ENCODE measurements at regions not wholly inside any gene's neighbourhood (a gene's known extent, or its start where the extent isn't known, plus 50 kb on each side); places are given as distances from the start of the nearest gene placed in this dataset.
A peak's percentile ranks its signal among the peaks of the same experiment; 100 is the strongest.

DNA sequence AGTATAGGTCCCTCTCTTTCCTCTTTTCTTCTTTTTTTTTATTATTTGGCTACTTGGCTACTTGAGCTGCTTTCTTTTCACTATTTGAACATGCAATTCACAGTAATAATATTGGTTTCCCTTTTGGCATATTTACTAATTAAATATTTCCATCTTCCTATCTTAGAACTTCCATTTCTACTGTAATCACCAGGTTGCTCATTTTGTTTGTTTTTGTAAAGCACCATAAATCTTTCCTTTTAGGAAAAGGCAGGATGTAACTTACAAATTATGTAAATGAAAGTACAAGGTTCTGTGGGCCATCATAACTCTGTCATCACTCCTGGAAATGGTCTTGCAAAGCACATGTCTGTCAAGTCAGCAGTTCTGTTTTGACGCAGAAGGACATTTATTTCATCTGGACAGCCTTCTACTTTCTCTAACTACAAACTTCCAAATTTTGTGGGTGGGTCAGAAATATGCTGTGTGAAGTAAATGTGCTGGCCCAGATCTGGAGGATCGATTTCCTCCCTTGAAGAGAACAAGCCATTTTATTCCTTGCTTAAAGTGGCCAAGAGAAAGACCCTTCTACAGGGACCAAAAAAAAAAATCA lies 71.7 kb upstream of the TNFSF18 start:
- no peaks in the 10 kb centered on the region for H3K27me3 ChIP-seq
- intact Hi-C loops (cut with DNase I; ENCODE audit: low total_unique reads): no loop called here
- peak overlapping the region; percentile 73 to 80 for H3K27ac ChIP-seq
- no peak for DNase-seq
- H3K4me3 ChIP-seq: peak overlapping the region; percentile 23 to 29
- TF ChIP-seq, protein P1, sequence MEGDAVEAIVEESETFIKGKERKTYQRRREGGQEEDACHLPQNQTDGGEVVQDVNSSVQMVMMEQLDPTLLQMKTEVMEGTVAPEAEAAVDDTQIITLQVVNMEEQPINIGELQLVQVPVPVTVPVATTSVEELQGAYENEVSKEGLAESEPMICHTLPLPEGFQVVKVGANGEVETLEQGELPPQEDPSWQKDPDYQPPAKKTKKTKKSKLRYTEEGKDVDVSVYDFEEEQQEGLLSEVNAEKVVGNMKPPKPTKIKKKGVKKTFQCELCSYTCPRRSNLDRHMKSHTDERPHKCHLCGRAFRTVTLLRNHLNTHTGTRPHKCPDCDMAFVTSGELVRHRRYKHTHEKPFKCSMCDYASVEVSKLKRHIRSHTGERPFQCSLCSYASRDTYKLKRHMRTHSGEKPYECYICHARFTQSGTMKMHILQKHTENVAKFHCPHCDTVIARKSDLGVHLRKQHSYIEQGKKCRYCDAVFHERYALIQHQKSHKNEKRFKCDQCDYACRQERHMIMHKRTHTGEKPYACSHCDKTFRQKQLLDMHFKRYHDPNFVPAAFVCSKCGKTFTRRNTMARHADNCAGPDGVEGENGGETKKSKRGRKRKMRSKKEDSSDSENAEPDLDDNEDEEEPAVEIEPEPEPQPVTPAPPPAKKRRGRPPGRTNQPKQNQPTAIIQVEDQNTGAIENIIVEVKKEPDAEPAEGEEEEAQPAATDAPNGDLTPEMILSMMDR (IDR thresholded peaks at IDR 0.05): no peak
- no peak for TF ChIP-seq POLR2A (IDR thresholded peaks at IDR 0.05)
- H3K9me3 ChIP-seq: no peaks in the 10 kb centered on the region
- no peaks in the 10 kb centered on the region for H3K36me3 ChIP-seq
- no peaks in the 10 kb centered on the region for H3K4me1 ChIP-seq

DNA sequence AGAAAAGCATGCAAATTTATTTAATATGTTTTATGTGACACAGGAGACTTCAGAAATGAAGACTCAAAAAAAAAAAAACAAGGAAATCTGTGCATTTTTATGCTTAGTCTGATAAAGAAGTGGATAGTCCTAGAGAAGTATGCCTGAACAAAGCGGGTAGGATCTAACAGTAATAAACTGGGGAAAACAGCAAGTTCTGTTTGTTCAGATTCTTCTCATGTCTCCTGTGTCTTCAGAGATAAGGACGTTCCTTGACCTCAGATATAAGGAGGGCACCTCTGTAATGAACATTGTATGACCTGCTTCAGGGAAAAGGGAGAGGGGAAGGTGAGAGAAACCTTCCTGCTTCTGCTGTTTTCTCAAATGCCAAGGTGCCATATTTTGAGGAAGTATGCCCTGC lies 67.7 kb upstream of the TNFSF18 start:
- H3K4me3 ChIP-seq: no peak overlapping the region
- H3K9me3 ChIP-seq: no peaks in the 10 kb centered on the region
- DNase-seq: no peak
- no peaks in the 10 kb centered on the region for H3K36me3 ChIP-seq
- H3K27me3 ChIP-seq: no peaks in the 10 kb centered on the region
- H3K4me1 ChIP-seq: no peaks in the 10 kb centered on the region
- TF ChIP-seq POLR2A (IDR thresholded peaks at IDR 0.05): no peak
- TF ChIP-seq, protein P1 (IDR thresholded peaks at IDR 0.05): no peak
- intact Hi-C loops (cut with DNase I; ENCODE audit: low total_unique reads): no loop called here
- no peak overlapping the region for H3K27ac ChIP-seq

DNA sequence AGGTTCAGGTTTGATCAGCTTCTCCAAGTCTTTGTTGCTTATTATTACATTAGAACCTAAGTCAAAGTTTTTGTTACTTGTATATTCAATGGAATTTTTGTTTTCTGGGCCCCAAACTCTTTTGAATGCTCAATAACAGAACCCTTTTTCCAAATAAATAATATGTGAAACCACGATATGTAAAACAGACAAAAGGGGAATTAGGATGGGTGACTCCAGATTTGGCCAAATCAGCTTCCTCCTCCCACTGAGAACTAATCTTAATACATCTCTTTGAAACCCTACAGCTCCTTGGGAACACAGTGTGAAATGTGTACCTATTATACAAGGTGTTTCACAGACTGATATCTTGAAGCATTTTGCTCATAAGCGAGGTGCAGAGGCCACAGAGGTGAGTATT lies 67.0 kb upstream of the TNFSF18 start:
- Histone ChIP-seq H3K9me3 (no peaks in the 10 kb centered on the region), H3K4me3 (no peak overlapping the region), H3K27me3 (no peaks in the 10 kb centered on the region), H3K4me1 (no peaks in the 10 kb centered on the region), H3K36me3 (no peaks in the 10 kb centered on the region), H3K27ac (no peak overlapping the region)
- intact Hi-C loops (cut with DNase I; ENCODE audit: low total_unique reads): no loop called here
- no peak for DNase-seq
- TF ChIP-seq POLR2A (IDR thresholded peaks at IDR 0.05): no peak
- TF ChIP-seq, protein P1 (IDR thresholded peaks at IDR 0.05): no peak

DNA sequence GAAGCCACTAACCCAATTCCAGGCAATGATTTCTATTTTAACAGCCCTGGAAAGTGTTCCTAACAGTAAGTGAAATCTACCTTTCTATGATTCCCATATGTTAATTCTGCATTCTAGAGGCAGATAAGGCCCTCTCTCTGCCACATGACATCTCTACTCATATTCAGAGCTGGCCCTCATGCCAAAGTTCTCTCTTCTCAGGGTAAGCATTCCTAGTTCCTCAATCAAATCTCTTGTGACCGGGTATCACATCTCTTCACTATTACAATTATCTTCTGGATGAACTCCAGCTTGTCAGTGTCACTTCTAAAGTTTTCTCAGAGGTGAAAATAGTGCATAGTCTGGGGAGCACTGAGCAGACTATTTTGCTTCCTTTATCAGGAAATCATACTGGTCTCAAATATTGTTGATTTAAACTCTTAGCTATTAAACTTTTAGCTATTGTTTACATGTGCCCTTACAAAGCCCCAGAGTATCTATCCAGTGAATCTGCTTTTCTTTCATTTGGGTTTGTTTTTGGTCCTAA lies 66.4 kb upstream of the TNFSF18 start:
- Histone ChIP-seq H3K27ac (no peak overlapping the region), H3K9me3 (no peaks in the 10 kb centered on the region), H3K4me1 (no peaks in the 10 kb centered on the region), H3K36me3 (no peaks in the 10 kb centered on the region), H3K4me3 (no peak overlapping the region), H3K27me3 (no peaks in the 10 kb centered on the region)
- TF ChIP-seq, protein P1 (IDR thresholded peaks at IDR 0.05): no peak
- intact Hi-C loops (cut with DNase I; ENCODE audit: low total_unique reads): no loop called here
- no peak for DNase-seq

DNA sequence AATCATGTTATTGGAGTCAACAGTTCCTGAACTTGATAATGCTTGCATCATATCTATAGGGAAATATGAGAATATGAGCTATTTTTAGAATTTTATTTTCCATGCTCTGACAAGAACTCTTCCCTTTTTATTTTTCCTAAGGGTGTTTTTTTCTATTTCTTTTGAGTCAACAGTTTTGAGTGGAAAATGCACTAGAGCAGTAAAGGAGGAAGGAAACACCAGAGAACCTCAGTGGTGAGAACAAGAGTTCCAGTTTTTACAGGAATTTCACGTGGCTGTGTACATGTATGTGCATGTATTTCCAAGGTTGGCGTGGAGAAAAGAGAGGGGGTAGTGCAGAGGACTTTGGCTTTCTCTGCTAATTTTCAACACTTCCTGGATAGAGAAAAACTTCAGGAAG lies 63.6 kb upstream of the TNFSF18 start:
- Histone ChIP-seq H3K4me1 (no peaks in the 10 kb centered on the region), H3K4me3 (no peak overlapping the region), H3K27ac (no peak overlapping the region), H3K27me3 (no peaks in the 10 kb centered on the region), H3K36me3 (no peaks in the 10 kb centered on the region), H3K9me3 (no peaks in the 10 kb centered on the region)
- no peak for DNase-seq
- intact Hi-C loops (cut with DNase I; ENCODE audit: low total_unique reads): no loop called here
- TF ChIP-seq POLR2A (IDR thresholded peaks at IDR 0.05): no peak
- TF ChIP-seq, protein P1 (IDR thresholded peaks at IDR 0.05): no peak

All from uterus (tissue), 3 donors.